Prostate gland (tissue), 2 donors: ENCODE measurements at regions not wholly inside any gene's neighbourhood (a gene's known extent, or its start where the extent isn't known, plus 50 kb on each side); places are given as distances from the start of the nearest gene placed in this dataset.

ENCODE experiments used
- DNase-seq: peaks from one replicate; pipeline ENCODE4 v3.0.0-alpha.2; 2019; ENCODE audit warnings: low spot score
- H3K27ac ChIP-seq, 2 donors: fragments of 200-600 bp; sonication (generic); 2 replicates each; pipeline ENCODE4 v1.5.1; 2017 to 2019
- H3K27me3 ChIP-seq: fragments of 200-600 bp; sonication (generic); replicated peaks from 2 replicates; pipeline ENCODE4 v1.5.1; 2019; ENCODE audit not compliant: insufficient read depth
- H3K36me3 ChIP-seq, 2 donors: fragments of 200-600 bp; sonication (generic); 1 replicate in 1 of 2; 2 replicates in 1 of 2; pipeline versions ENCODE4 v1.5.1 to v1.8.1; 2017 to 2019
- H3K4me1 ChIP-seq: fragments of 200-600 bp; sonication (generic); replicated peaks from 2 replicates; pipeline ENCODE4 v1.5.1; 2019
- H3K4me3 ChIP-seq, 2 donors: fragments of 200-600 bp; sonication (generic); 2 replicates each; pipeline ENCODE4 v1.5.1; 2017 to 2019
- H3K9me3 ChIP-seq: fragments of 200-600 bp; sonication (generic); 2 replicates; pipeline ENCODE4 v1.5.1; 2017
- CTCF ChIP-seq, 4 experiments: fragments of 200-600 bp in 2 of 4; fragments of 450-650 bp in 2 of 4; sonication (generic) in 2 of 4; IDR thresholded peaks; 1 replicate in 3 of 4; 2 replicates in 1 of 4; pipeline ENCODE4 v1.5.1; 2016 to 2019; ENCODE audit warnings: antibody characterized with exemption in 4 of 4, mild to moderate bottlenecking in 2 of 4, moderate library complexity in 2 of 4
- POLR2A ChIP-seq: fragments of 450-650 bp; IDR thresholded peaks from one replicate; pipeline ENCODE4 v1.6.1; 2016; ENCODE audit warnings: antibody characterized with exemption, mild to moderate bottlenecking
- POLR2AphosphoS5 ChIP-seq: sonication (generic); formaldehyde crosslinking; IDR thresholded peaks from one replicate; pipeline ENCODE4 v1.6.1; 2017; ENCODE audit warnings: antibody characterized with exemption
- WGBS: methylation state at CpG from one replicate; pipeline ENCODE4 v1.1.5; 2018; 5-methylcytosine and 5-hydroxymethylcytosine counted together
- intact Hi-C: fragments of 100-400 bp; cut with DNase I; formaldehyde crosslinking; loops from one replicate; pipeline ENCODE4 v1.14.2; 2022

DNA sequence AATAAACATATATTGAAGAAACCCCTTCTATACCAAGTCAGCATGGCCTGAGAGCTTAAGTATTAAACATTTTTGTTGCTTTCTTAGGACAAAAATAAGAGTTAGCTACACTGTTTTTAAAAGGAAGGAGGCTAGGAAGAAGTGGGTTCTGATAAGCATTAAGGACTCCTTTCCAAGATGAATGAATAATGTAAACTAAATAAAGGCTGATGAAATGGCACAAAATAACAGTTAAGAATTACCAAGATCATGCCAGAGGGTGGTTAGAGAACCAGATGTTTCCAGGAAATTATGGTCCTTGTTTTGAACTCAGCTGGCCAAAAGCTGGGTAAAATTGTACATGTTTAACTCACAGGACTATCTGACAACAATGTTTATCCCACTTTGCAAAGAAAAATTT is 114.1 kb upstream of the ETS2 start:
- no peak overlapping the region for H3K27ac ChIP-seq
- no peaks in the 10 kb centered on the region for H3K36me3 ChIP-seq
- H3K4me3 ChIP-seq = no peak overlapping the region
- intact Hi-C loops = no loop called here
- H3K27me3 ChIP-seq = no peaks in the 10 kb centered on the region
- no peaks in the 10 kb centered on the region for H3K4me1 ChIP-seq
- H3K9me3 ChIP-seq = no peaks in the 10 kb centered on the region
- no peak for DNase-seq
- TF ChIP-seq CTCF (IDR thresholded peaks at IDR 0.05) (no peak), POLR2A (no peak)

GRCh38 chr21:38696579-38696978 is 109.2 kb upstream of the ETS2 start:
- DNase-seq = no peak
- 75% methylated on average over 3 of the region's 3 CpGs for WGBS
- no peaks in the 10 kb centered on the region for H3K36me3 ChIP-seq
- H3K9me3 ChIP-seq = no peaks in the 10 kb centered on the region
- TF ChIP-seq POLR2AphosphoS5 (no peak), POLR2A (no peak), CTCF (IDR thresholded peaks at IDR 0.05) (no peak)
- no peaks in the 10 kb centered on the region for H3K4me1 ChIP-seq
- H3K27ac ChIP-seq = no peak overlapping the region
- intact Hi-C loops = no loop called here
- H3K4me3 ChIP-seq = no peak overlapping the region
- no peaks in the 10 kb centered on the region for H3K27me3 ChIP-seq

DNA sequence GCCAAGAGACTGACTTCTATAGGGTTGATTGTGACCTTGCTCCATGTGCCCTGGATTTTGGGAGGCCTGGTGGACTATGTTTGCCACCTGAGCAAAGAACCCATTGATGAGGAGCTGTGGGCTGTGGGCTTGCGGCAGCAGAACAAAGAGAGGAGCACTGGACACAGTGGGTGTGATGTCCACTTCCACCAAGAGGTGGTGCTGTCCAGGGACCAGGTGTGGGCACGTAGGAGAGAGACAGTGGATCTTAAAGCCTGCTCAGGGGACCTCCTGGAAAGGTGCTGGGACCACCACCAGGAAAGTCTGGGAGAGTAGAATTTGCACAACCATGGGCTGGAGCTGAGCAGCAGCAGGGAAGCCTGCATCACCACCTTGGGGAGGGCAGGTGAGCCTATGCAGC is 106.7 kb upstream of the ETS2 start:
- Histone ChIP-seq H3K4me3 (no peak overlapping the region), H3K9me3 (no peaks in the 10 kb centered on the region), H3K4me1 (no peaks in the 10 kb centered on the region), H3K27me3 (no peaks in the 10 kb centered on the region), H3K36me3 (no peaks in the 10 kb centered on the region), H3K27ac (no peak overlapping the region)
- intact Hi-C loops = no loop called here
- 83% methylated on average over 2 of the region's 2 CpGs for WGBS
- TF ChIP-seq POLR2AphosphoS5 = no peak
- no peak for TF ChIP-seq CTCF (IDR thresholded peaks at IDR 0.05)
- no peak for TF ChIP-seq POLR2A
- DNase-seq = no peak

- 26% methylated on average over 9 of the region's 9 CpGs for WGBS
- intact Hi-C loops = no loop called here
- no peak overlapping the region for H3K4me3 ChIP-seq
- TF ChIP-seq POLR2A = no peak
- no peak for TF ChIP-seq POLR2AphosphoS5
- no peak for TF ChIP-seq CTCF (IDR thresholded peaks at IDR 0.05)
- no peaks in the 10 kb centered on the region for H3K27me3 ChIP-seq
- H3K9me3 ChIP-seq = no peaks in the 10 kb centered on the region
- DNase-seq = no peak
- no peak overlapping the region for H3K27ac ChIP-seq
- no peaks in the 10 kb centered on the region for H3K36me3 ChIP-seq
- no peaks in the 10 kb centered on the region for H3K4me1 ChIP-seq
Measured at GRCh38 chr21:38702196-38702595, 103.5 kb upstream of the ETS2 start.

DNA sequence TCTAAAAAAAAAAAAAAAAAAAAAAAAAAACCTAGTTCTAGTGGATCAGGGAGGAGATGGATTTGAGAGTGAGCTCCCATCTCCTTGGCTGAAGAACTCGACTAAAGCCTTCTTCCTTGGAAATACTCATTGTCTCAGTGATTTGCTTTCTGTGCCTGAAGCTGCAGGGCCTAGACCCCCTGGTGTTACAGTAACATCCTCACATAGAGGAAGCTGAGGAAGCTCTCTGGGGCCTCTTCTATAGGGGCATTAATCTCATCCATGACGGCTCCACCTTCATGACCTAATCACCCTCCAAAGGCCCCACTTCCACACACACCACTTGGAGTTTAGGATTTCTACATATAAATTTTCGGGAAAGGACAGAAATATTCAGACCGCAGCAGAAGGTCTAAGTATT is 95.9 kb upstream of the ETS2 start:
- TF ChIP-seq POLR2A = no peak
- no peak for TF ChIP-seq POLR2AphosphoS5
- no peak for TF ChIP-seq CTCF (IDR thresholded peaks at IDR 0.05)
- 78% methylated on average over 4 of the region's 4 CpGs for WGBS
- no peak overlapping the region for H3K4me3 ChIP-seq
- DNase-seq = no peak
- H3K27me3 ChIP-seq = no peaks in the 10 kb centered on the region
- H3K27ac ChIP-seq = no peak overlapping the region
- H3K9me3 ChIP-seq = no peaks in the 10 kb centered on the region
- intact Hi-C loops = no loop called here
- H3K4me1 ChIP-seq = no peaks in the 10 kb centered on the region
- H3K36me3 ChIP-seq = no peaks in the 10 kb centered on the region
